BLaER1 treated with 17β-estradiol and CSF1 and Interleukin-3, amounts not matched to agents 10 nM and 100 nM (cell line): ENCODE measurements at regions not wholly inside any gene's neighbourhood (a gene's known extent, or its start where the extent isn't known, plus 50 kb on each side); places are given as distances from the start of the nearest gene placed in this dataset.

ENCODE experiments used
- H3K27ac ChIP-seq, 11 experiments: shearing (Covaris generic); formaldehyde crosslinking; 2 replicates each; pipeline ENCODE4 v1.8.1; 2022
- H3K27me3 ChIP-seq, 11 experiments: shearing (Covaris generic); formaldehyde crosslinking; 2 replicates each; pipeline ENCODE4 v1.8.1; 2022
- H3K36me3 ChIP-seq, 11 experiments: shearing (Covaris generic); formaldehyde crosslinking; 2 replicates each; pipeline ENCODE4 v1.8.1; 2022
- H3K4me1 ChIP-seq, 10 experiments: shearing (Covaris generic); formaldehyde crosslinking; 2 replicates each; pipeline ENCODE4 v1.8.1; 2022
- H3K4me2 ChIP-seq, 11 experiments: shearing (Covaris generic); formaldehyde crosslinking; 2 replicates each; pipeline ENCODE4 v1.8.1; 2022
- H3K4me3 ChIP-seq, 10 experiments: shearing (Covaris generic); formaldehyde crosslinking; 2 replicates each; pipeline ENCODE4 v1.8.1; 2022
- H3K9ac ChIP-seq, 11 experiments: shearing (Covaris generic); formaldehyde crosslinking; 2 replicates each; pipeline ENCODE4 v1.8.1; 2022
- H3K9me3 ChIP-seq, 11 experiments: shearing (Covaris generic); formaldehyde crosslinking; replicated peaks in 1 of 11; 2 replicates each; pipeline ENCODE4 v1.8.1; 2022
- H4K20me1 ChIP-seq, 11 experiments: shearing (Covaris generic); formaldehyde crosslinking; 2 replicates each; pipeline ENCODE4 v1.8.1; 2022
- Cebpa-rat ChIP-seq, 11 experiments: shearing (Covaris generic); IDR thresholded peaks; 2 replicates each; pipeline ENCODE4 v1.8.1; 2022

DNA sequence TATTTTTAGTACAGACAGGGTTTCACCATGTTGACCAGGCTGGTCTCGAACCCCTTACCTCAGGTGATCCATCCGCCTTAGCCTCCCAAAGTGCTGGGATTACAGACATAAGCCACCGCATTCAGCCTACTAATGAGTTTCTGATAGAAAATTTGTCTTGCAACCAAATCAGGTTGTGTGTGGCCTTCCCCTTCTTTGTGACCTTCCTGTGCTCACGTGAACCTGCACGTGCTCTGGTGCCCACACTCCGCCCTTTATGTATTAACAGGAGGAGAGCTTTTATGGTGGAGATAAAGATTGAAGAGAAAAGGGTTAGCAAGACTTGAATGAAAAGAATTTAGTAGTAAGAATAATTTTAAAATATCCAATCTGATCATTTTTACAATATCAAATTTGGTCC is 343.5 kb upstream of the TMEM132C start:
- no peaks in the 10 kb centered on the region for H3K36me3 ChIP-seq
- no peak for TF ChIP-seq Cebpa-rat (IDR thresholded peaks at IDR 0.05)
- no peak overlapping the region for H3K9ac ChIP-seq

DNA sequence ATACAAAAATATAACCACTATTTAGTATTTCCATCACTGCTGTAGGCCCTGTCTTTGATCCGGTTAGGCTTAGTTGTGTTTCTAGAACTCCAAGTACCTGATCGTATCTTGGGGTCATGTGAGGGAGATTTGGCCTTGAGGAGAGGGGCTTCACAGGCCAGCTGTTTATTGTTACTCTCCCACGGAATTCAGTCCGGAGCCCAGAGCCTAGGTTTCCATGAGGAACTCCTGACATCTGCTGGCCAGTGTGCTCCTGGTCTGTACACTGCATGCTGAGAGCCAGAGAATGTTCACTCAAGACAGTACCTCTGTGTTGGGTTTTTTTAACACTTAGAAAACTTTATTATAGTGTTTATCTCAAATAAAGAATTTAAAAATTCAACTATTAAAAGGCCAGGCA is 341.0 kb upstream of the TMEM132C start:
- peaks cover 0 to 16% (median 10%) of the 10 kb centered on the region in 10 experiments; a peak in 15 of 20 replicates for H3K4me1 ChIP-seq
- no peak overlapping the region for H3K4me2 ChIP-seq
- H3K4me3 ChIP-seq = no peak overlapping the region
- no peak for TF ChIP-seq Cebpa-rat (IDR thresholded peaks at IDR 0.05)
- H3K9ac ChIP-seq = no peak overlapping the region
- peaks cover 0 to 11% (median 8%) of the 10 kb centered on the region in 11 experiments; a peak in 10 of 22 replicates for H3K9me3 ChIP-seq
- no peaks in the 10 kb centered on the region for H3K36me3 ChIP-seq
- H3K27me3 ChIP-seq = no peaks in the 10 kb centered on the region
- no peaks in the 10 kb centered on the region for H4K20me1 ChIP-seq
- H3K27ac ChIP-seq = no peak overlapping the region

More for the DNA sequence above, 343.5 kb upstream of the TMEM132C start:
- H3K4me1 ChIP-seq = peaks cover 0 to 6% (median 5%) of the 10 kb centered on the region in 10 experiments; a peak in 15 of 20 replicates
- no peak overlapping the region for H3K4me2 ChIP-seq
- no peak overlapping the region for H3K4me3 ChIP-seq
- H3K27ac ChIP-seq = no peak overlapping the region
- H3K27me3 ChIP-seq = no peaks in the 10 kb centered on the region
- H4K20me1 ChIP-seq = no peaks in the 10 kb centered on the region
- H3K9me3 ChIP-seq = no peaks in the 10 kb centered on the region

DNA sequence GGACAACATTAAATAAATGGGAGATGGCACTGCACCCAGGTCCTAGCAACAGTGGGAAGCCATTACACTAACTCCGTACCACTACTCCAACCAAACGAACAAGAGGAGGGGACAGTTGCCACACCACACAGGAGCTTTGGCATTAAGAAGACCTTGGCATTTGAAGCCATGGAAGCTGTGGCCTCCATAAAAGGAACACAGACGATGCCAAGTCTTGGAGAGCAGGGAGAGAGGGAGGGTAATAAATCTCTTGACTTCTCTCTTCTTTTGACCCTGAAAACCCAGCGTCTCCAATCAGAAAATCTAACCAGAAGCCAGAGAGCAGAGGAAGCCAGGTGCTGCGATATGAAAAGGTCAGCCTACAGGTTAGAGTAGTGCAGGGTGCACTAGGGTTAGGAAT is 338.8 kb upstream of the TMEM132C start:
- Histone ChIP-seq H4K20me1 (no peaks in the 10 kb centered on the region), H3K36me3 (no peaks in the 10 kb centered on the region), H3K4me2 (peak overlapping the region in 9 of 11 experiments; percentile 3 to 72 (median 57); a peak in 14 of 22 replicates), H3K27ac (peak overlapping the region in 2 of 11 experiments; percentile 7 to 11; a peak in 4 of 22 replicates), H3K9ac (no peak overlapping the region), H3K27me3 (no peaks in the 10 kb centered on the region), H3K9me3 (peaks cover 0 to 11% (median 8%) of the 10 kb centered on the region in 11 experiments; a peak in 10 of 22 replicates), H3K4me3 (no peak overlapping the region), H3K4me1 (peaks cover 0 to 16% (median 10%) of the 10 kb centered on the region in 10 experiments; a peak in 15 of 20 replicates)
- no peak for TF ChIP-seq Cebpa-rat (IDR thresholded peaks at IDR 0.05)

DNA sequence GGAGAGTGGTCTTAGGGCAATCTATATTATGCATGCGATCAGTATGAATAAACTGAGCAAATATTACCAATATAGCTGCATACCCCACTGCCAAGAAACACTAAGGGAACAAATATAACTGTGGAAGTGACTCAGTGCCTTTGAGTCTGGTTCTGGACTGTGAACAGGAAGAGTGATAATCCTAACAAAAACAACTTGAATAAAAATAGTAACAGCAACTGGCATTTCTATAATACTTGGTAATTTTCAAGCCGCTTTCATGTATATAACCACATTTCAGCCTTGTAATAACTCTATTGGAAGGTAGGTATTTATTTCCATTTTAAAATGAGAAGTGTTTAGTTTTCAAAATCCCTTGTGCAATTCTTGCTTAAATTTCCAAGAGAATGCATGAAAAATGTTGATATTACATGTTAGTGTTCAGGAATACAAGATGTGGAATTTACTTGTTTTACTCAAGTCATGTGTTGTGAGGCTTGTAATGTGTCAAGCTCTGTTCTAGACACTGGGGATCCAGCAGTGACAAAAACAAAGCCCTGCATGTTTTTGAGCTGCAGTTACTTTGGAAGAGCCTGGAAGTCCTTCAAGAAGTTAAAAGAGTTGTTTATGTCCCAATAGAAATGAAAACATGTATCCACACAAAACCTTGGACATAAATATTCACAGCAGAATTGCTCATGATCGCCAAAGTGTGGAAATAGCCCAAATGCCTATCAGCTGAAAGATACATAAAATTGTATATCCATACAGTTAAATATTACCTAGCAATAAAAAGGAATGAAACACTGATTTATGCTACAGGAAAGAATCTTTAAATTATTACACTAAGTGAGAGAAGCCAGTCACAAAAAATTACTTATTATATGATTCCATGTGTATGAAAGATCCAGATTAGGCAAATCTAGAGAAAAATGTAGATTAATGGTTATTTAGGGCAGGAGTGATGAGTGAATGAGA is 338.1 kb upstream of the TMEM132C start:
- Histone ChIP-seq H3K4me3 (no peak overlapping the region), H3K4me1 (peaks cover 0 to 16% (median 10%) of the 10 kb centered on the region in 10 experiments; a peak in 15 of 20 replicates), H3K27ac (peak overlapping the region in 3 of 11 experiments; percentile 7 to 23 (median 11); a peak in 4 of 22 replicates), H3K36me3 (no peaks in the 10 kb centered on the region), H4K20me1 (no peaks in the 10 kb centered on the region), H3K9ac (no peak overlapping the region), H3K9me3 (peaks cover 0 to 11% (median 8%) of the 10 kb centered on the region in 11 experiments; a peak in 10 of 22 replicates), H3K27me3 (no peaks in the 10 kb centered on the region), H3K4me2 (peak overlapping the region in 9 of 11 experiments; percentile 3 to 72 (median 57); a peak in 14 of 22 replicates)
- no peak for TF ChIP-seq Cebpa-rat (IDR thresholded peaks at IDR 0.05)

DNA sequence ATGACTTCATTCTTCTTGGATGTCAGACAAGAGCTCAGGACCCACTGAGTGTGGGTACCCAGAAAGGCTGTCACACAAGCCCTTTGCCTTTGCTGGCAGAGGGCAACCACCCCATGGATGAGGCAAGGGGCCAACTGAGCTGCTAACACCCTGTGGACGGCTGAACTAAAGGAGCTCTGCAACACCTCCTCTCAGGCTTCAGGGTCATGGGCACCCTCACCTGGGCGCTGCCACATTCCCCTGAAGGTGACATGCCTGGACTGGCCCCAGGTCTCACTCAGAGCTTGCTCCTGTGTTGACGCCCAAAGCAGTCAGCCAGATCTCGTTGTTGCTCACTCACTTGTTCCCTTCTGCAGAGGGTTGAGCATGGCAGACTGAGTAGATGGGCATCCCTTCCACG is 336.8 kb upstream of the TMEM132C start:
- Histone ChIP-seq H4K20me1 (no peaks in the 10 kb centered on the region), H3K9me3 (peaks cover 0 to 11% (median 8%) of the 10 kb centered on the region in 11 experiments; a peak in 10 of 22 replicates), H3K4me1 (peaks cover 0 to 16% (median 10%) of the 10 kb centered on the region in 10 experiments; a peak in 15 of 20 replicates), H3K36me3 (no peaks in the 10 kb centered on the region), H3K27me3 (no peaks in the 10 kb centered on the region), H3K4me3 (no peak overlapping the region), H3K4me2 (no peak overlapping the region), H3K9ac (no peak overlapping the region), H3K27ac (no peak overlapping the region)
- no peak for TF ChIP-seq Cebpa-rat (IDR thresholded peaks at IDR 0.05)

- no peak overlapping the region for H3K4me2 ChIP-seq
- no peak overlapping the region for H3K4me3 ChIP-seq
- no peaks in the 10 kb centered on the region for H4K20me1 ChIP-seq
- no peak for TF ChIP-seq Cebpa-rat (IDR thresholded peaks at IDR 0.05)
- peaks cover 0 to 10% (median 8%) of the 10 kb centered on the region in 11 experiments; a peak in 10 of 22 replicates for H3K9me3 ChIP-seq
- H3K27ac ChIP-seq = no peak overlapping the region
- H3K9ac ChIP-seq = no peak overlapping the region
- H3K36me3 ChIP-seq = no peaks in the 10 kb centered on the region
- H3K27me3 ChIP-seq = no peaks in the 10 kb centered on the region
- H3K4me1 ChIP-seq = peaks cover 0 to 1% (median 0%) of the 10 kb centered on the region in 10 experiments; a peak in 1 of 20 replicates
These were observed 332.6 kb upstream of the TMEM132C start for GRCh38 chr12:127934409-127934808.

DNA sequence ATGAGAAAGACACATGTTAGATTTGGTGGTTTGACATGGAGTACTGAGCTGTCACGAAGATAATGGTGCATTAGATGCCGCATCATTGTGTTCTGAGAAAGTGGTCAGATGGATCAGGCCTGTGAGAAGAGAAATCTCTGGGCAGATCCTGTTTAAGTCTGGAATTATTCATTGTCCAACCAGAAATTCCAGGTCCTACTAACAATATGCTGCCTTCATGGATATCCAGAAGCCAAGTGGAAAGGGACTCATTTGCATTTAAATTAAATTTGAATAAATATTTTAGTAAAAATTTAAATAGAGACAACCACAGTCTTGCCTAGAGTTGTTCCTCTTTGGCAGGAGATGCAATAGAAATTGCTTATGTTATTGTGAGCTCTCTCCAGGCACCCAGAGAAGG is 330.5 kb upstream of the TMEM132C start:
- H3K27ac ChIP-seq = no peak overlapping the region
- H3K4me3 ChIP-seq = no peak overlapping the region
- H3K4me2 ChIP-seq = no peak overlapping the region
- TF ChIP-seq Cebpa-rat (IDR thresholded peaks at IDR 0.05) = no peak
- H3K27me3 ChIP-seq = no peaks in the 10 kb centered on the region
- H4K20me1 ChIP-seq = no peaks in the 10 kb centered on the region
- no peaks in the 10 kb centered on the region for H3K9me3 ChIP-seq
- no peaks in the 10 kb centered on the region for H3K4me1 ChIP-seq
- no peak overlapping the region for H3K9ac ChIP-seq
- H3K36me3 ChIP-seq = no peaks in the 10 kb centered on the region

DNA sequence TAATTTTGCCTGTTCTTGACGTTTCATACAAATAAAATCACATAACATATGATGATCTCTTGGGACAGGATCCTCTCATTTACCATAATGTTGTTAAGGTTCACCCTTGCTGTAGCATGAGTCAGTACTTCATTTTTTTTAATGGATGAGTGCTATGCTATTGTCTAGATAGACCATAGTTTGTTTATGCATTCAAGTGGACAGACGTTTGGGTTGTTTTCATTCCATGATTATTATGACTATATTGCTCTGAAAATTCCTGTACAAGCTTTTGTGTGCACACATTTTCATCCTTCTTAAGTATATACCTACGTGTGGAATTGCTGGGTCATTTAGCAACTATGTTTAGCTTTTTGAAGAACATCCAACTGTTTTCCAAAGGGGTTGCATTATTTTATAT is 325.6 kb upstream of the TMEM132C start:
- no peaks in the 10 kb centered on the region for H3K36me3 ChIP-seq
- H3K9ac ChIP-seq = no peak overlapping the region
- H3K9me3 ChIP-seq = no peaks in the 10 kb centered on the region; a peak in 1 of 22 replicates
- H3K4me3 ChIP-seq = no peak overlapping the region
- H3K27me3 ChIP-seq = no peaks in the 10 kb centered on the region
- no peak overlapping the region for H3K27ac ChIP-seq
- no peak overlapping the region for H3K4me2 ChIP-seq
- no peak for TF ChIP-seq Cebpa-rat (IDR thresholded peaks at IDR 0.05)
- no peaks in the 10 kb centered on the region for H3K4me1 ChIP-seq
- H4K20me1 ChIP-seq = no peaks in the 10 kb centered on the region

- peaks cover 0 to 4% (median 0%) of the 10 kb centered on the region in 11 experiments; a peak in 3 of 22 replicates for H3K9me3 ChIP-seq
- no peak overlapping the region for H3K4me2 ChIP-seq
- H3K4me3 ChIP-seq = no peak overlapping the region
- no peak overlapping the region for H3K9ac ChIP-seq
- TF ChIP-seq Cebpa-rat (IDR thresholded peaks at IDR 0.05) = no peak
- H3K36me3 ChIP-seq = no peaks in the 10 kb centered on the region
- H3K27me3 ChIP-seq = no peaks in the 10 kb centered on the region
- H4K20me1 ChIP-seq = no peaks in the 10 kb centered on the region
- H3K4me1 ChIP-seq = no peaks in the 10 kb centered on the region
- no peak overlapping the region for H3K27ac ChIP-seq
These were observed 324.0 kb upstream of the TMEM132C start for GRCh38 chr12:127942981-127943380.
